K562 (cell line): ENCODE measurements at regions not wholly inside any gene's neighbourhood (a gene's known extent, or its start where the extent isn't known, plus 50 kb on each side); places are given as distances from the start of the nearest gene placed in this dataset.

Experiments
- ATAC-seq: fragments of 200-7000 bp; cut with Tn5 transposase; 3 replicates; pipeline ENCODE4 v1.9.1; 2020; ENCODE audit warnings: moderate library complexity
- BruUV-seq: library from RNA; stranded (reverse); fragments of 400-500 nt; replicated peaks from 2 replicates; lab custom pipeline; 2021; lab: Mats Ljungman, UMichigan
- CTCF ChIA-PET: fragments of 300-600 bp; formaldehyde crosslinking; extraction: SDS; loops from one replicate; lab custom pipeline; 2021; ENCODE audit warnings: low intra/inter-chr PET ratio; lab: Yijun Ruan, JAX
- POLR2A ChIA-PET: fragments of 300-600, 350-650 bp; sonication (Branson Sonifier 250); formaldehyde crosslinking; extraction: SDS; loops from one replicate; lab custom pipeline; 2021; ENCODE audit warnings: antibody characterized with exemption, inconsistent platforms; lab: Yijun Ruan, JAX
- DNase-seq, 4 experiments: peaks; one replicate each; pipeline versions ENCODE4 v3.0.0 to v3.0.0-alpha.2; 2011 to 2018; ENCODE audit warnings: low spot score in 3 of 4, mixed read lengths in 3 of 4; ENCODE audit errors: extremely low read depth in 1 of 4
- FAIRE-seq: peaks from 2 replicates; lab custom pipeline; 2011; peaks lifted over from hg19 to GRCh38; lab: Jason Lieb, UNC
- H2AFZ ChIP-seq: 2 replicates; pipeline ENCODE4 v1.6.0; 2011; ENCODE audit warnings: low read depth, low read length, control low read depth, inconsistent platforms
- H3K27ac ChIP-seq: fragments of 200-600 bp; 3 replicates; pipeline ENCODE4 v1.8.0; 2011; ENCODE audit warnings: low read depth, mild to moderate bottlenecking, control low read depth, inconsistent platforms, low read length, moderate library complexity, mixed read lengths; ENCODE audit errors: extremely low read depth
- H3K27me3 ChIP-seq, 2 experiments: fragments of 300-600 bp in 1 of 2; 2 replicates in 1 of 2; 3 replicates in 1 of 2; pipeline versions ENCODE4 v1.6.0 to v1.8.0; 2011; ENCODE audit warnings: inconsistent platforms in 2 of 2, low read length in 2 of 2, mild to moderate bottlenecking in 1 of 2, mixed read lengths in 1 of 2, moderate library complexity in 1 of 2; ENCODE audit not compliant: control insufficient read depth in 2 of 2, insufficient read depth in 2 of 2
- H3K36me3 ChIP-seq: fragments of 300-600 bp; 3 replicates; pipeline ENCODE4 v1.8.0; 2011; ENCODE audit warnings: mild to moderate bottlenecking, low read length, inconsistent platforms; ENCODE audit not compliant: control insufficient read depth, insufficient read depth
- H3K4me1 ChIP-seq, 2 experiments: fragments of 200-600 bp in 1 of 2; replicated peaks in 1 of 2; 2 replicates in 1 of 2; 3 replicates in 1 of 2; pipeline versions ENCODE4 v1.5.1 to v1.8.0; 2011; ENCODE audit warnings: inconsistent platforms in 2 of 2, low read length in 2 of 2, mild to moderate bottlenecking in 1 of 2, mixed read lengths in 1 of 2, moderate library complexity in 1 of 2; ENCODE audit not compliant: control insufficient read depth in 2 of 2, insufficient read depth in 2 of 2
- H3K4me2 ChIP-seq: 2 replicates; pipeline ENCODE4 v1.6.1; 2011; ENCODE audit warnings: low read length, control low read depth, inconsistent platforms, mixed read lengths; ENCODE audit not compliant: insufficient read depth
- H3K4me3 ChIP-seq: fragments of 200-600 bp; sonication (generic), shearing (Covaris generic); 2 replicates; pipeline ENCODE4 v1.5.1; 2016; ENCODE audit warnings: control low read depth, inconsistent platforms
- H3K79me2 ChIP-seq: fragments of 200-600 bp; 3 replicates; pipeline ENCODE4 v1.8.0; 2011; ENCODE audit warnings: low read length, inconsistent platforms; ENCODE audit not compliant: control insufficient read depth, insufficient read depth
- H3K9ac ChIP-seq, 2 experiments: 2 replicates each; pipeline versions ENCODE4 v1.6.0 to v1.6.1; 2011; ENCODE audit warnings: low read depth in 2 of 2, low read length in 2 of 2, control low read depth in 1 of 2, inconsistent platforms in 1 of 2, mild to moderate bottlenecking in 1 of 2, mixed read lengths in 1 of 2; ENCODE audit not compliant: insufficient read depth in 1 of 2
- H3K9me1 ChIP-seq: one replicate; pipeline ENCODE4 v1.6.0; 2011; ENCODE audit warnings: inconsistent platforms, mild to moderate bottlenecking, low read length, moderate library complexity; ENCODE audit not compliant: control insufficient read depth, insufficient read depth
- H3K9me3 ChIP-seq: replicated peaks from 2 replicates; pipeline ENCODE4 v1.5.1; 2011; ENCODE audit warnings: low read depth, low read length, inconsistent platforms; ENCODE audit not compliant: control insufficient read depth, insufficient read depth
- H4K20me1 ChIP-seq: replicated peaks from 2 replicates; pipeline ENCODE4 v1.6.1; 2011; ENCODE audit warnings: low read length, inconsistent platforms, mixed read lengths; ENCODE audit not compliant: control insufficient read depth, insufficient read depth
- DLX4 ChIP-seq: fragments of 250-450 bp; sonication (Bioruptor Pico); IDR thresholded peaks from 2 replicates; pipeline ENCODE4 v1.6.1; 2021; ENCODE audit warnings: mild to moderate bottlenecking
- RNF219 ChIP-seq: fragments of 250-450 bp; sonication (Bioruptor Pico); IDR thresholded peaks from 2 replicates; pipeline ENCODE4 v1.5.0; 2022; ENCODE audit warnings: mild to moderate bottlenecking
- TCF7 ChIP-seq: sonication (generic); IDR thresholded peaks from 2 replicates; pipeline ENCODE4 v1.6.1; 2016; ENCODE audit warnings: antibody characterized with exemption, borderline replicate concordance
- TOE1 ChIP-seq, 2 experiments: fragments of 450-650 bp in 1 of 2; sonication (generic) in 1 of 2; formaldehyde crosslinking in 1 of 2; IDR thresholded peaks; 2 replicates each; pipeline versions ENCODE4 v1.7.1 to v1.8.0; 2016 to 2022; ENCODE audit warnings: borderline replicate concordance in 2 of 2, mild to moderate bottlenecking in 2 of 2, antibody characterized with exemption in 1 of 2, inconsistent platforms in 1 of 2, low read depth in 1 of 2, missing genetic modification reagents in 1 of 2, moderate library complexity in 1 of 2
- WGBS: fragments of 100-300 bp; shearing (Covaris generic); methylation state at CpG from one replicate; pipeline ENCODE4 v1.1.6; 2016; ENCODE audit warnings: low coverage, mixed read lengths; ENCODE audit not compliant: insufficient coverage; ENCODE audit errors: missing lambda C conversion rate; 5-methylcytosine and 5-hydroxymethylcytosine counted together
- in situ Hi-C: fragments of 300-500 bp; cut with MboI; formaldehyde crosslinking; loops from 4 replicates; pipeline ENCODE4 v1.15.0; 2018; ENCODE audit warnings: inconsistent platforms, mixed read lengths
- intact Hi-C: fragments of 100-400 bp; cut with micrococcal nuclease; formaldehyde crosslinking; loops from 2 replicates; pipeline ENCODE4 v1.14.2; 2022

GRCh38 chr18:28804512-28805202, 627.7 kb upstream of the CDH2 start:
- Histone ChIP-seq H3K27me3 (no peaks in the 10 kb centered on the region), H3K36me3 (no peaks in the 10 kb centered on the region), H3K9ac (no peak overlapping the region), H3K79me2 (no peaks in the 10 kb centered on the region), H3K4me2 (no peak overlapping the region), H3K9me3 (no peaks in the 10 kb centered on the region; the same call in 1 of the 2 replicates), H3K4me3 (no peak overlapping the region), H3K4me1 (no peaks in the 10 kb centered on the region), H3K9me1 (no peaks in the 10 kb centered on the region), H4K20me1 (no peaks in the 10 kb centered on the region), H3K27ac (no peak overlapping the region), H2AFZ (no peak overlapping the region)
- FAIRE-seq: no peak
- BruUV-seq: no TSS peak
- in situ Hi-C loops: no loop called here
- no peak for DNase-seq
- CTCF ChIA-PET: no interaction called here
- TF ChIP-seq RNF219 (CRISPR knock-in tag): no peak
- no peak for TF ChIP-seq DLX4 (CRISPR knock-in tag)
- TF ChIP-seq TCF7: no peak
- no peak for TF ChIP-seq TOE1 (IDR thresholded peaks at IDR 0.05; ENCODE audit: borderline replicate concordance)
- no peak for TF ChIP-seq TOE1 (CRISPR knock-in tag; IDR thresholded peaks at IDR 0.05; ENCODE audit: borderline replicate concordance, low read depth)
- ATAC-seq: no peak
- POLR2A ChIA-PET: no interaction called here
- WGBS: 0% methylated on average over 6 of the region's 6 CpGs
- intact Hi-C loops: no loop called here
